Endothelial cell of umbilical vein (primary cell): ENCODE measurements at regions not wholly inside any gene's neighbourhood (a gene's known extent, or its start where the extent isn't known, plus 50 kb on each side); places are given as distances from the start of the nearest gene placed in this dataset.

ENCODE experiments used
- BruUV-seq: library from RNA; stranded (reverse); fragments of 400-500 nt; replicated peaks from 2 replicates; lab custom pipeline; 2021; lab: Mats Ljungman, UMichigan
- CTCF ChIA-PET: fragments of 300-600, 350-600 bp; sonication (Branson Sonifier 250); formaldehyde crosslinking; loops from one replicate; lab custom pipeline; 2021; ENCODE audit warnings: antibody characterized with exemption, inconsistent platforms; lab: Charles Lee
- POLR2A ChIA-PET: fragments of 300-600, 350-600 bp; sonication (Branson Sonifier 250); formaldehyde crosslinking; loops from one replicate; lab custom pipeline; 2021; ENCODE audit warnings: antibody characterized with exemption, inconsistent platforms; lab: Charles Lee
- DNase-seq: peaks from one replicate; pipeline ENCODE4 v3.0.0-alpha.2; 2011; ENCODE audit warnings: low read depth, low spot score
- FAIRE-seq: peaks from 2 replicates; lab custom pipeline; 2011; peaks lifted over from hg19 to GRCh38; lab: Jason Lieb, UNC
- H2AFZ ChIP-seq: 2 replicates; pipeline ENCODE4 v1.6.0; 2012; ENCODE audit warnings: low read depth, low read length, control low read depth, inconsistent platforms
- H3K27ac ChIP-seq: 2 replicates; pipeline ENCODE4 v1.5.1; 2011; ENCODE audit warnings: low read depth, mild to moderate bottlenecking, control low read depth, low read length, moderate library complexity; ENCODE audit not compliant: insufficient read depth
- H3K27me3 ChIP-seq, 2 experiments: 2 replicates each; pipeline versions ENCODE4 v1.6.0 to v1.6.1; 2011; ENCODE audit warnings: low read length in 2 of 2, mixed read lengths in 1 of 2; ENCODE audit not compliant: control insufficient read depth in 2 of 2, insufficient read depth in 2 of 2
- H3K36me3 ChIP-seq, 2 experiments: 2 replicates in 1 of 2; 3 replicates in 1 of 2; pipeline ENCODE4 v1.5.1; 2011; ENCODE audit warnings: low read length in 2 of 2, mild to moderate bottlenecking in 1 of 2, moderate library complexity in 1 of 2; ENCODE audit not compliant: control insufficient read depth in 2 of 2, insufficient read depth in 2 of 2; ENCODE audit errors: extremely low read depth in 1 of 2
- H3K4me1 ChIP-seq: 3 replicates; pipeline ENCODE4 v1.5.1; 2011; ENCODE audit warnings: mild to moderate bottlenecking, low read length; ENCODE audit not compliant: control insufficient read depth, insufficient read depth; ENCODE audit errors: extremely low read depth
- H3K4me2 ChIP-seq: 2 replicates; pipeline ENCODE4 v1.6.1; 2011; ENCODE audit warnings: low read length, control low read depth, mixed read lengths; ENCODE audit not compliant: insufficient read depth
- H3K4me3 ChIP-seq, 3 experiments: fragments of 200-600 bp in 1 of 3; sonication (generic), shearing (Covaris generic) in 1 of 3; replicated peaks in 1 of 3; 2 replicates each; pipeline ENCODE4 v1.5.1; 2011 to 2016; ENCODE audit warnings: control low read depth in 3 of 3, low read length in 3 of 3, mild to moderate bottlenecking in 2 of 3, inconsistent platforms in 1 of 3, low read depth in 1 of 3, moderate library complexity in 1 of 3; ENCODE audit not compliant: insufficient read depth in 1 of 3
- H3K79me2 ChIP-seq: 2 replicates; pipeline ENCODE4 v1.6.0; 2012; ENCODE audit warnings: low read length, inconsistent platforms; ENCODE audit not compliant: control insufficient read depth, insufficient read depth
- H3K9ac ChIP-seq: replicated peaks from 2 replicates; pipeline ENCODE3; 2011; ENCODE audit warnings: low read length, control low read depth; ENCODE audit not compliant: insufficient read depth; ENCODE audit errors: extremely low read depth
- H3K9me1 ChIP-seq: replicated peaks from 3 replicates; pipeline ENCODE4 v1.6.0; 2011; ENCODE audit warnings: mild to moderate bottlenecking, low read length; ENCODE audit not compliant: control insufficient read depth, insufficient read depth; ENCODE audit errors: extremely low read depth
- H3K9me3 ChIP-seq: replicated peaks from 2 replicates; pipeline ENCODE4 v1.5.1; 2012; ENCODE audit warnings: low read length, inconsistent platforms; ENCODE audit not compliant: control insufficient read depth, insufficient read depth
- H4K20me1 ChIP-seq: replicated peaks from 2 replicates; pipeline ENCODE3; 2011; ENCODE audit warnings: mild to moderate bottlenecking, low read length; ENCODE audit not compliant: control insufficient read depth, insufficient read depth; ENCODE audit errors: extremely low read depth
- CTCF ChIP-seq, 2 donors: IDR thresholded peaks; 1 replicate in 1 of 2; 2 replicates in 1 of 2; pipeline ENCODE4 v1.5.1; 2011; ENCODE audit warnings: low read length in 2 of 2, mild to moderate bottlenecking in 2 of 2, moderate library complexity in 2 of 2, control low read depth in 1 of 2, inconsistent platforms in 1 of 2, low read depth in 1 of 2; ENCODE audit not compliant: insufficient read depth in 1 of 2; ENCODE audit errors: extremely low read depth in 1 of 2
- EZH2 ChIP-seq: IDR thresholded peaks from 2 replicates; pipeline ENCODE4 v1.6.1; 2012; ENCODE audit warnings: borderline replicate concordance, low read depth, mild to moderate bottlenecking, moderate library complexity, low read length, inconsistent platforms; ENCODE audit not compliant: severe bottlenecking
- FOS ChIP-seq: IDR thresholded peaks from 2 replicates; pipeline ENCODE4 v1.6.1; 2011; ENCODE audit warnings: mild to moderate bottlenecking, low read length, moderate library complexity, borderline replicate concordance; ENCODE audit not compliant: insufficient read depth
- GATA2 ChIP-seq: IDR thresholded peaks from 2 replicates; pipeline ENCODE4 v1.7.0; 2011; ENCODE audit warnings: low read depth, mild to moderate bottlenecking, moderate library complexity, mixed read lengths, low read length; ENCODE audit not compliant: insufficient read length, insufficient read depth
- JUN ChIP-seq: IDR thresholded peaks from 2 replicates; pipeline ENCODE4 v1.6.1; 2011; ENCODE audit warnings: borderline replicate concordance, low read depth; ENCODE audit not compliant: insufficient read length, insufficient read depth
- MAX ChIP-seq: IDR thresholded peaks from 2 replicates; pipeline ENCODE4 v1.6.1; 2011; ENCODE audit not compliant: insufficient read depth, insufficient read length
- MYC ChIP-seq: IDR thresholded peaks from one replicate; pipeline ENCODE4 v1.6.1; 2011; ENCODE audit warnings: mild to moderate bottlenecking, low read depth, low read length
- POLR2A ChIP-seq: IDR thresholded peaks from 2 replicates; pipeline ENCODE4 v1.6.1; 2012; ENCODE audit warnings: low read depth, mild to moderate bottlenecking, control low read depth, low read length
- POLR2AphosphoS5 ChIP-seq: IDR thresholded peaks from 2 replicates; pipeline ENCODE4 v1.6.1; 2012; ENCODE audit warnings: low read depth, mild to moderate bottlenecking, control low read depth, low read length, moderate library complexity; ENCODE audit not compliant: insufficient read depth
- dilution Hi-C: fragments of 300-500 bp; cut with MboI; formaldehyde crosslinking; loops from one replicate; pipeline ENCODE4 v1.15.0; 2019; ENCODE audit warnings: low sequenced_read_pairs; ENCODE audit not compliant: extremely low pct_ligation_motif_present
- intact Hi-C: fragments of 100-400 bp; cut with micrococcal nuclease; formaldehyde crosslinking; loops from one replicate; pipeline ENCODE4 v1.10.0; 2022

GRCh38 chr3:144963810-144964209 lies 992.2 kb downstream of the DIPK2A start:
- H3K9me3 ChIP-seq: no peaks in the 10 kb centered on the region
- no peak overlapping the region for H3K27ac ChIP-seq
- H3K9me1 ChIP-seq: no peaks in the 10 kb centered on the region
- dilution Hi-C loops: no loop called here
- no peak overlapping the region for H3K4me3 ChIP-seq
- no peak for TF ChIP-seq CTCF (IDR thresholded peaks at IDR 0.05; ENCODE audit: extremely low read depth in 1 of 2, insufficient read depth in 1 of 2, low read depth in 1 of 2, low read length in 2 of 2)
- no peak for TF ChIP-seq MAX
- TF ChIP-seq GATA2: no peak
- no peak for TF ChIP-seq JUN
- TF ChIP-seq MYC: no peak
- no peak for TF ChIP-seq POLR2AphosphoS5
- no peak for TF ChIP-seq EZH2
- TF ChIP-seq POLR2A: no peak
- TF ChIP-seq FOS: no peak
- DNase-seq: no peak
- FAIRE-seq: no peak
- no peaks in the 10 kb centered on the region for H3K79me2 ChIP-seq
- no peak overlapping the region for H3K4me2 ChIP-seq
- H3K4me1 ChIP-seq: no peaks in the 10 kb centered on the region
- POLR2A ChIA-PET: no interaction called here
- no TSS peak for BruUV-seq
- no peaks in the 10 kb centered on the region for H4K20me1 ChIP-seq
- no peaks in the 10 kb centered on the region for H3K36me3 ChIP-seq
- H3K27me3 ChIP-seq: no peaks in the 10 kb centered on the region
- no peak overlapping the region for H2AFZ ChIP-seq
- intact Hi-C loops: no loop called here
- CTCF ChIA-PET: no interaction called here
- no peak overlapping the region for H3K9ac ChIP-seq
